Tibial nerve (tissue), 4 donors: ENCODE measurements at regions not wholly inside any gene's neighbourhood (a gene's known extent, or its start where the extent isn't known, plus 50 kb on each side); places are given as distances from the start of the nearest gene placed in this dataset.

Experiments
- CTCF ChIP-seq, 5 experiments: fragments of 200-600 bp in 3 of 5; fragments of 450-650 bp in 2 of 5; sonication (generic) in 3 of 5; IDR thresholded peaks; one replicate each; pipeline ENCODE4 v1.5.1; 2016 to 2019; ENCODE audit warnings: antibody characterized with exemption in 5 of 5, mild to moderate bottlenecking in 3 of 5, moderate library complexity in 2 of 5
- EP300 ChIP-seq, 2 donors: sonication (generic); formaldehyde crosslinking; IDR thresholded peaks; one replicate each; pipeline ENCODE4 v1.6.1; 2017; ENCODE audit warnings: antibody characterized with exemption in 2 of 2, mild to moderate bottlenecking in 1 of 2
- POLR2A ChIP-seq, 2 donors: fragments of 450-650 bp; IDR thresholded peaks; one replicate each; pipeline ENCODE4 v1.6.1; 2017; ENCODE audit warnings: antibody characterized with exemption in 2 of 2, mild to moderate bottlenecking in 2 of 2, moderate library complexity in 2 of 2

- no peak for TF ChIP-seq CTCF (IDR thresholded peaks at IDR 0.05)
- TF ChIP-seq POLR2A (IDR thresholded peaks at IDR 0.05): no peak
- TF ChIP-seq EP300 (IDR thresholded peaks at IDR 0.05): no peak
Measured at GRCh38 chr12:116333402-116333801, 55.9 kb upstream of the MED13L start.
